Keratinocyte (primary cell): ENCODE measurements at regions not wholly inside any gene's neighbourhood (a gene's known extent, or its start where the extent isn't known, plus 50 kb on each side); places are given as distances from the start of the nearest gene placed in this dataset.

ENCODE experiments used
- DNase-seq: peaks from one replicate; pipeline ENCODE4 v3.0.0-alpha.2; 2011; ENCODE audit warnings: low read depth, missing footprints, low spot score
- FAIRE-seq: peaks from 2 replicates; lab custom pipeline; 2011; peaks lifted over from hg19 to GRCh38; lab: Jason Lieb, UNC
- H2AFZ ChIP-seq: 2 replicates; pipeline ENCODE4 v1.6.0; 2012; ENCODE audit warnings: low read length, control low read depth, inconsistent platforms; ENCODE audit not compliant: control insufficient read depth
- H3K27ac ChIP-seq: 2 replicates; pipeline ENCODE4 v1.5.1; 2011; ENCODE audit warnings: low read length; ENCODE audit not compliant: control insufficient read depth, insufficient read depth
- H3K27me3 ChIP-seq: 3 replicates; pipeline ENCODE4 v1.6.0; 2011; ENCODE audit warnings: low read length; ENCODE audit not compliant: control insufficient read depth, insufficient read depth; ENCODE audit errors: extremely low read depth
- H3K36me3 ChIP-seq, 2 experiments: 2 replicates in 1 of 2; 3 replicates in 1 of 2; pipeline ENCODE4 v1.5.1; 2011; ENCODE audit warnings: low read length in 2 of 2, mild to moderate bottlenecking in 1 of 2; ENCODE audit not compliant: control insufficient read depth in 2 of 2, insufficient read depth in 2 of 2; ENCODE audit errors: extremely low read depth in 1 of 2
- H3K4me1 ChIP-seq: 3 replicates; pipeline ENCODE4 v1.5.1; 2011; ENCODE audit warnings: low read length; ENCODE audit not compliant: control insufficient read depth, insufficient read depth; ENCODE audit errors: extremely low read depth
- H3K4me2 ChIP-seq: 3 replicates; pipeline ENCODE4 v1.6.0; 2011; ENCODE audit warnings: low read depth, low read length; ENCODE audit not compliant: control insufficient read depth, insufficient read depth; ENCODE audit errors: extremely low read depth
- H3K4me3 ChIP-seq, 3 experiments: fragments of 200-600 bp in 1 of 3; sonication (generic) in 1 of 3; 2 replicates in 2 of 3; 3 replicates in 1 of 3; pipeline ENCODE4 v1.5.1; 2011 to 2016; ENCODE audit warnings: low read length in 3 of 3, mild to moderate bottlenecking in 3 of 3, control low read depth in 2 of 3, inconsistent platforms in 1 of 3, low read depth in 1 of 3, mixed read lengths in 1 of 3, mixed run types in 1 of 3, moderate library complexity in 1 of 3; ENCODE audit not compliant: control insufficient read depth in 2 of 3, insufficient read depth in 2 of 3; ENCODE audit errors: extremely low read depth in 1 of 3
- H3K79me2 ChIP-seq: 2 replicates; pipeline ENCODE4 v1.6.0; 2012; ENCODE audit warnings: low read length; ENCODE audit not compliant: control insufficient read depth, insufficient read depth
- H3K9ac ChIP-seq: 3 replicates; pipeline ENCODE4 v1.6.0; 2011; ENCODE audit warnings: low read length; ENCODE audit not compliant: control insufficient read depth, insufficient read depth; ENCODE audit errors: extremely low read depth
- H3K9me1 ChIP-seq: 3 replicates; pipeline ENCODE4 v1.6.0; 2011; ENCODE audit warnings: low read length; ENCODE audit not compliant: control insufficient read depth, insufficient read depth; ENCODE audit errors: extremely low read depth
- H3K9me3 ChIP-seq: 2 replicates; pipeline ENCODE4 v1.5.1; 2012; ENCODE audit warnings: low read depth, low read length; ENCODE audit not compliant: control insufficient read depth
- H4K20me1 ChIP-seq: 3 replicates; pipeline ENCODE4 v1.6.0; 2011; ENCODE audit warnings: low read length; ENCODE audit not compliant: control insufficient read depth, insufficient read depth; ENCODE audit errors: extremely low read depth
- CTCF ChIP-seq, 3 experiments: IDR thresholded peaks in 1 of 3; conservative IDR thresholded peaks in 1 of 3; optimal IDR thresholded peaks in 1 of 3; 2 replicates in 2 of 3; 3 replicates in 1 of 3; pipeline versions ENCODE3 to v1.5.1; 2011; ENCODE audit warnings: low read length in 3 of 3, mild to moderate bottlenecking in 3 of 3, moderate library complexity in 2 of 3, control low read depth in 1 of 3, inconsistent platforms in 1 of 3; ENCODE audit not compliant: insufficient read depth in 2 of 3; ENCODE audit errors: extremely low read depth in 1 of 3
- EZH2 ChIP-seq: IDR thresholded peaks from one replicate; pipeline ENCODE4 v1.6.1; 2012; ENCODE audit warnings: inconsistent platforms, mild to moderate bottlenecking, low read length, moderate library complexity
- dilution Hi-C: fragments of 300-500 bp; cut with MboI; formaldehyde crosslinking; loops from one replicate; pipeline ENCODE4 v1.7.0; 2020; ENCODE audit warnings: low sequenced_read_pairs; ENCODE audit not compliant: extremely low pct_ligation_motif_present

GRCh38 chr11:127307700-127308099, 307.1 kb upstream of the KIRREL3 start:
- H2AFZ ChIP-seq = no peak overlapping the region
- no peak overlapping the region for H3K27ac ChIP-seq
- H3K27me3 ChIP-seq = no peaks in the 10 kb centered on the region
- H3K79me2 ChIP-seq = no peaks in the 10 kb centered on the region
- no peak overlapping the region for H3K9ac ChIP-seq
- H3K4me3 ChIP-seq = no peak overlapping the region
- H3K9me3 ChIP-seq = no peaks in the 10 kb centered on the region
- H3K4me1 ChIP-seq = no peaks in the 10 kb centered on the region
- no peaks in the 10 kb centered on the region for H3K9me1 ChIP-seq
- dilution Hi-C loops = no loop called here
- DNase-seq = no peak
- no peaks in the 10 kb centered on the region for H3K36me3 ChIP-seq
- TF ChIP-seq CTCF (optimal IDR thresholded peaks at IDR 0.05 in 1 of 3, IDR thresholded peaks at IDR 0.05 in 1 of 3, conservative IDR thresholded peaks at IDR 0.05 in 1 of 3; ENCODE audit: extremely low read depth in 1 of 3, insufficient read depth in 2 of 3, low read length in 3 of 3) (no peak), EZH2 (no peak)
- no peak overlapping the region for H3K4me2 ChIP-seq
- no peak for FAIRE-seq
- H4K20me1 ChIP-seq = no peaks in the 10 kb centered on the region

GRCh38 chr11:127304634-127305033, 304.1 kb upstream of the KIRREL3 start:
- no peak overlapping the region for H3K4me2 ChIP-seq
- dilution Hi-C loops = no loop called here
- FAIRE-seq (no peak), DNase-seq (no peak)
- no peaks in the 10 kb centered on the region for H3K79me2 ChIP-seq
- no peaks in the 10 kb centered on the region for H4K20me1 ChIP-seq
- no peaks in the 10 kb centered on the region for H3K27me3 ChIP-seq
- H3K4me1 ChIP-seq = no peaks in the 10 kb centered on the region
- H3K9me3 ChIP-seq = no peaks in the 10 kb centered on the region
- no peak for TF ChIP-seq CTCF (optimal IDR thresholded peaks at IDR 0.05 in 1 of 3, IDR thresholded peaks at IDR 0.05 in 1 of 3, conservative IDR thresholded peaks at IDR 0.05 in 1 of 3; ENCODE audit: extremely low read depth in 1 of 3, insufficient read depth in 2 of 3, low read length in 3 of 3)
- no peak for TF ChIP-seq EZH2
- H3K27ac ChIP-seq = no peak overlapping the region
- H3K9ac ChIP-seq = no peak overlapping the region
- no peaks in the 10 kb centered on the region for H3K36me3 ChIP-seq
- H3K4me3 ChIP-seq = no peak overlapping the region
- H2AFZ ChIP-seq = no peak overlapping the region
- no peaks in the 10 kb centered on the region for H3K9me1 ChIP-seq
